ENCODE measurements at regions not wholly inside any gene's neighbourhood (a gene's known extent, or its start where the extent isn't known, plus 50 kb on each side); places are given as distances from the start of the nearest gene placed in this dataset.

DNA sequence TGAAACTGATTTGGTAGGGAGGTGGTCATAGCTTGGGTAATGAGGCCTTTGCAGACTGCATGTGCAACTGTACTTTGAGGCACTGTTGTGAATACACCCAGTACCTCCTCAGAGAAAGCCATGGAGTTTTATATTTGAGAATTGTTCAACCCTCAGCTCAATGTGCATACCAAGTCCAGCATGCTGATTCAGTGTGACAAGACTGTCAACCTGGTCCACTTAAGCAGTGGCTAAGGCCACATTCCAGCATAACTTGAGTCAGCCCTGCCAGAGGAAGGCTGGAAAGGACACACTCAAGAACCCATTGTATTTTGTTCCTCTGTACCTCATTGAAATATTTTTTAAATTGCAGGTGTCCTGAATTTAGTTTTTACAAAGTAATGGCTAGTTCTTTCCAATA is 121.8 kb upstream of the HNMT start:
- Mint-ChIP-seq H3K27ac (no peak overlapping the region), H3K4me3 (no peak overlapping the region), H3K9me3 (no peaks in the 10 kb centered on the region), H3K36me3 (no peaks in the 10 kb centered on the region), H3K27me3 (peaks cover 3% of the 10 kb centered on the region), H3K4me1 (ENCODE audit: unreplicated experiment) (peaks cover 3% of the 10 kb centered on the region)
- TF ChIP-seq, protein P1, sequence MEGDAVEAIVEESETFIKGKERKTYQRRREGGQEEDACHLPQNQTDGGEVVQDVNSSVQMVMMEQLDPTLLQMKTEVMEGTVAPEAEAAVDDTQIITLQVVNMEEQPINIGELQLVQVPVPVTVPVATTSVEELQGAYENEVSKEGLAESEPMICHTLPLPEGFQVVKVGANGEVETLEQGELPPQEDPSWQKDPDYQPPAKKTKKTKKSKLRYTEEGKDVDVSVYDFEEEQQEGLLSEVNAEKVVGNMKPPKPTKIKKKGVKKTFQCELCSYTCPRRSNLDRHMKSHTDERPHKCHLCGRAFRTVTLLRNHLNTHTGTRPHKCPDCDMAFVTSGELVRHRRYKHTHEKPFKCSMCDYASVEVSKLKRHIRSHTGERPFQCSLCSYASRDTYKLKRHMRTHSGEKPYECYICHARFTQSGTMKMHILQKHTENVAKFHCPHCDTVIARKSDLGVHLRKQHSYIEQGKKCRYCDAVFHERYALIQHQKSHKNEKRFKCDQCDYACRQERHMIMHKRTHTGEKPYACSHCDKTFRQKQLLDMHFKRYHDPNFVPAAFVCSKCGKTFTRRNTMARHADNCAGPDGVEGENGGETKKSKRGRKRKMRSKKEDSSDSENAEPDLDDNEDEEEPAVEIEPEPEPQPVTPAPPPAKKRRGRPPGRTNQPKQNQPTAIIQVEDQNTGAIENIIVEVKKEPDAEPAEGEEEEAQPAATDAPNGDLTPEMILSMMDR (conservative IDR thresholded peaks at IDR 0.05) = no peak
- DNase-seq (ENCODE audit: extremely low spot score, unreplicated experiment) = no peak

DNA sequence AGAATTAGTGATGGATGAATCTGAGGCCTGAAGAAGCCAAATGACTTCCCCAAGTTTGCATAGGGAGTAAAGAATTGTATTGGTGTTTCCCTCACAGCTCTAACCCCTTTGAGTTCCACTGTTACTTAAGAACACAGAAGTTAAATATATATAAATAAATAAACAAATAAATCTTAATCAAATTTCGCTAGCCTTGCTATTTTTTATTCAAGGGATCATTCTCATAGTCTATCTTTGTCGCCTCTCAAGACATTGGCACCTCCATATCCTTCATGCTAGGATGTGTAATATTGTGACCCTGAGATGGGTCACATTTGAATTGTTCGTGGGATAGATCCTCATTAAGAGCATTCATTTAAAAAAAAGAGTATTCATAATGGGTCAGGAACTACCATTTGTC is 121.3 kb upstream of the HNMT start:
- H3K4me1 Mint-ChIP-seq (ENCODE audit: unreplicated experiment) = peaks cover 3% of the 10 kb centered on the region
- no peak overlapping the region for H3K4me3 Mint-ChIP-seq
- no peak for DNase-seq (ENCODE audit: extremely low spot score, unreplicated experiment)
- peaks cover 3% of the 10 kb centered on the region for H3K27me3 Mint-ChIP-seq
- TF ChIP-seq, protein P1 (conservative IDR thresholded peaks at IDR 0.05) = no peak
- H3K9me3 Mint-ChIP-seq = no peaks in the 10 kb centered on the region
- H3K36me3 Mint-ChIP-seq = no peaks in the 10 kb centered on the region
- H3K27ac Mint-ChIP-seq = no peak overlapping the region

DNA sequence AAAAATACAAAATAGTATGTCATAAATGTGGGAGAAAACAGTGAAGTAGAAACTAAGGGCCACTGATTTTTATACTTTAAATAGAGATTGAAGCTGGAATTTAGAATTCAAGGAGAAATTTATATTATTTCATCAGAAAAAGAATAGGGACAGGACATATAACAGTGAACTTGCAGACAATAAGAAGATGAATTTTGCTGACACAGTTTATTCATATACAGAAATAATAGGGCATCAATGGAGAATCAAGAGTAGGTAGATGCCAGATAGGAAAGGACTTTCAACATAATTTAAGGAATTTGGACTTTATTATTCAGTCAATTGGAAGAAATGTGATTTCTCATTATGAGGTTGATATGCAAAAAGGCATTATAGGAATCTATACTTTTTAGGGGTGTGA is 118.9 kb upstream of the HNMT start:
- peaks cover under 1% of the 10 kb centered on the region for H3K9me3 Mint-ChIP-seq
- no peak for DNase-seq (ENCODE audit: extremely low spot score, unreplicated experiment)
- H3K27me3 Mint-ChIP-seq = peaks cover 3% of the 10 kb centered on the region
- H3K27ac Mint-ChIP-seq = no peak overlapping the region
- H3K36me3 Mint-ChIP-seq = no peaks in the 10 kb centered on the region
- H3K4me3 Mint-ChIP-seq = no peak overlapping the region
- TF ChIP-seq, protein P1 (conservative IDR thresholded peaks at IDR 0.05) = no peak
- no peaks in the 10 kb centered on the region for H3K4me1 Mint-ChIP-seq (ENCODE audit: unreplicated experiment)

DNA sequence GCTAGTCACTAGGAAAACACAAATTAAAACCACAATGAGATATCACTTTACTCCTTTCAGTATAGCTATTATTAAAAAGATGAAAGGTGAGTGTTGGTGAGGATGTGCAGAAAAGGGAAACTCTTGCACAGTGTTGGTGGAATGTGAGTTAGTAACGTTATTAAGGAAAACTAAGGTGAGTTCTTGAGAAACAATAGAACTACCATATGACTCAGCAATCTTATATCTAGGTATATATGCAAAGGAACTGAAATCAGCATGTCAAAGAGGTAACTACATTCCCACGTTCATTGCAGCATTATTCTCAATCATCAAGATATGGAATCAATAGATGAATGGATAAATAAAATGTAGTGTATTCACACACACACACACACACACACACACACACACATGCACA is 117.3 kb upstream of the HNMT start:
- H3K4me1 Mint-ChIP-seq (ENCODE audit: unreplicated experiment) = no peaks in the 10 kb centered on the region
- TF ChIP-seq, protein P1 (conservative IDR thresholded peaks at IDR 0.05) = no peak

DNA sequence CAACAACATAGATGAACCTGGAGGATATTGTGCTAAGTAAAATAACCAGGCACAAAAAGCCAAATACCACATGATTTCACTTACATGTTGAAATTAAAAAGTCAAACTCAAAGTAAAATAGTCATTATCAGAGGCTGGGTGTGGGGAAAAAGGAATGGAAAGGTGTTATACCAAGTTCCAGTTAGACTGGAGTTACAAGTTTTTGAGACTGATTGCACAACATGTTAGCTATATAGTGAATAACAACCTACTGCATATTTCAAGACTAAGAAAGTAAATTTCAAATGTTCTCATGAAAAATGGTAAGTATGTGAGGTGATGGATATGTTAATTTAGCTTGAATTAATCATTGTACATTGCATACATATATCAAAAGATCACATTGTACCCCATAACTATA is 116.8 kb upstream of the HNMT start:
- H3K9me3 Mint-ChIP-seq = peaks cover 5% of the 10 kb centered on the region
- no peaks in the 10 kb centered on the region for H3K36me3 Mint-ChIP-seq
- peak overlapping the region; percentile 62 for H3K4me3 Mint-ChIP-seq
- TF ChIP-seq, protein P1 (conservative IDR thresholded peaks at IDR 0.05) = no peak
- DNase-seq (ENCODE audit: extremely low spot score, unreplicated experiment) = no peak
- H3K27ac Mint-ChIP-seq = peak overlapping the region; percentile 88
- no peaks in the 10 kb centered on the region for H3K4me1 Mint-ChIP-seq (ENCODE audit: unreplicated experiment)
- H3K27me3 Mint-ChIP-seq = no peaks in the 10 kb centered on the region

More for the DNA sequence above, 117.3 kb upstream of the HNMT start:
- Mint-ChIP-seq H3K4me3 (peak overlapping the region; percentile 62), H3K27ac (peak overlapping the region; percentile 88), H3K27me3 (no peaks in the 10 kb centered on the region), H3K36me3 (no peaks in the 10 kb centered on the region), H3K9me3 (peaks cover 5% of the 10 kb centered on the region)
- DNase-seq (ENCODE audit: extremely low spot score, unreplicated experiment) = no peak

DNA sequence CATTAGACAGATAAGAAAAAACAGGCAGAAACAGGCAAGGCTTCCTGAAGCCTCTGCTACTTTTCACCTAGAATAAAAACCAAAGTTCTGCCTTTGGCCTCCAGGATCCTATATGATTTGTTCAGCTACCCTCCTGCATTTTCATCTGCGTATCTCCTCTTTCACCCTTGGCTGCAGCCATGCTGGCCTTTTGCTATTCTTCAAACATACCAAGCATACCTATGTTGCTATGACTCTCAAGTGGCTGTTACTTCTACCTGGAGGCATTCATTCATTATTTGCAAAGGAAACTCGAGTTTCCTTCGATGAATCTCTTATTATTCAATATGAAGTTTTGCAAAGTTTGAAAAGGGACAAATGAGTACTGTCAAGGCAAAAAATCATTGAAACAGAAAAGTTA is 106.4 kb upstream of the HNMT start:
- TF ChIP-seq, protein P1 (conservative IDR thresholded peaks at IDR 0.05) = no peak
- Mint-ChIP-seq H3K27ac (peak overlapping the region; percentile 14), H3K4me3 (no peak overlapping the region), H3K36me3 (no peaks in the 10 kb centered on the region), H3K9me3 (no peaks in the 10 kb centered on the region), H3K4me1 (ENCODE audit: unreplicated experiment) (peaks cover 3% of the 10 kb centered on the region), H3K27me3 (no peaks in the 10 kb centered on the region)
- DNase-seq (ENCODE audit: extremely low spot score, unreplicated experiment) = no peak

All from type B pancreatic cell (in vitro differentiated cells).